ENCODE measurements at regions not wholly inside any gene's neighbourhood (a gene's known extent, or its start where the extent isn't known, plus 50 kb on each side); places are given as distances from the start of the nearest gene placed in this dataset.

GRCh38 chr1:14128096-14128495 is 428.1 kb downstream of the PRDM2 start:
- DNase-seq (ENCODE audit: low read depth), result no peak
- TF ChIP-seq CTCF (IDR thresholded peaks at IDR 0.05; ENCODE audit: low read length, missing control alignments), result no peak
- no peak overlapping the region for H3K4me3 ChIP-seq (replicated peaks; ENCODE audit: low read depth, low read length)

DNA sequence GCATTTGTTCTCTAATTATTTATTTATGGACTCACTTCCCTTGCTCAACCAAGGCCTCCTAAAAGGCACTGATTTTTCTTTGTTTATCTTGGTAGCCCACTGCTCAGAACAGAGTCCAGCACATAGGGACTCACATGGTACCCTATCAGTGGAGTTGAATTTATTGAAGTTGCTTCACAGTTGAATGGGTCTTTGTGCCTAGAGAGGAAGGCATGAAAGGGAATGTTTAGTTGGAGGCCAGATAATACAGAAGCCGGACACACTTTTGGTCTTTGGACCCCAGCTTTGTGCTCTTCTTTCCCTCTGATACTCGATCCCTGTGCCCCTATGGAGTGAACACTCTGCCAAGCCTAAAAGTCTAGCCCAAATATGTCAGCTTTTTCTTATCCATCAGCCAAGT is 429.0 kb downstream of the PRDM2 start:
- no peak overlapping the region for H3K4me3 ChIP-seq (replicated peaks; ENCODE audit: low read depth, low read length)
- TF ChIP-seq CTCF (IDR thresholded peaks at IDR 0.05; ENCODE audit: low read length, missing control alignments), result no peak
- DNase-seq (ENCODE audit: low read depth), result no peak

GRCh38 chr1:14135070-14135469 is 435.1 kb downstream of the PRDM2 start:
- no peak for DNase-seq (ENCODE audit: low read depth)
- no peak overlapping the region for H3K4me3 ChIP-seq (replicated peaks; ENCODE audit: low read depth, low read length)
- TF ChIP-seq CTCF (IDR thresholded peaks at IDR 0.05; ENCODE audit: low read length, missing control alignments), result no peak

DNA sequence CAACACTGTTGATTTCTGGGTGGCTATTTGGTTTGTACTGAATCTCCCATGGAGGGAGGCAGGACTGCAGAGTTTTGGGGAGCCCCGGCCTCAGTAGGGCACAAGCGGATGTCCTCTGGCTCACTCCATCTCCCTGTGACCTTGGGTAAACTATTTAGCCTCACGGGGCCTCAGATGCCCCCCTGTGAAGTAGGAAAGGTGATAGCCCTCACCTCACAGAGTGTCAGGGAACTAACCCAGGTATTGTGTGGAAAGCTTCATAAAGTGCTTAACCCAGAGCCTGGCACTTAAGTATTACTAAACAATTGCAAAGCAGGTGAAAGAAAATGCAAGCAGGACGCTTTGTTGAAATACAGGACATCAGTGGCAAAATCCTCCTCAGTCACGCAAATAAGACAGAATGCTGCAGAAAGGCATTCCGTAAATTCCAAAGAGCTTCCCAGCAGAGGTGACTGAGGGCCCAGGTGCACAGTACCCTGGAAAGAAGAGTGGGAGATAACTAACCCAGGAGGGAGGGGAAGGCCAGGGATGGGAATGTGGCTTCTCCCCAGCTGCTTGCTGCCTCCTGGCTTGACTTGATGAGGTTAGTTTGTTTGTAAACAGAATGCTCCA is 436.3 kb downstream of the PRDM2 start:
- no peak for TF ChIP-seq CTCF (IDR thresholded peaks at IDR 0.05; ENCODE audit: low read length, missing control alignments)

GRCh38 chr1:14136881-14137280 is 436.9 kb downstream of the PRDM2 start:
- no peak for DNase-seq (ENCODE audit: low read depth)
- no peak overlapping the region for H3K4me3 ChIP-seq (replicated peaks; ENCODE audit: low read depth, low read length)
- no peak for TF ChIP-seq CTCF (IDR thresholded peaks at IDR 0.05; ENCODE audit: low read length, missing control alignments)

More for the DNA sequence above, 436.3 kb downstream of the PRDM2 start:
- no peak overlapping the region for H3K4me3 ChIP-seq (replicated peaks; ENCODE audit: low read depth, low read length)
- no peak for DNase-seq (ENCODE audit: low read depth)

GRCh38 chr1:14137411-14138134 is 437.6 kb downstream of the PRDM2 start:
- H3K4me3 ChIP-seq (replicated peaks; ENCODE audit: low read depth, low read length), result no peak overlapping the region
- no peak for DNase-seq (ENCODE audit: low read depth)
- no peak for TF ChIP-seq CTCF (IDR thresholded peaks at IDR 0.05; ENCODE audit: low read length, missing control alignments)

DNA sequence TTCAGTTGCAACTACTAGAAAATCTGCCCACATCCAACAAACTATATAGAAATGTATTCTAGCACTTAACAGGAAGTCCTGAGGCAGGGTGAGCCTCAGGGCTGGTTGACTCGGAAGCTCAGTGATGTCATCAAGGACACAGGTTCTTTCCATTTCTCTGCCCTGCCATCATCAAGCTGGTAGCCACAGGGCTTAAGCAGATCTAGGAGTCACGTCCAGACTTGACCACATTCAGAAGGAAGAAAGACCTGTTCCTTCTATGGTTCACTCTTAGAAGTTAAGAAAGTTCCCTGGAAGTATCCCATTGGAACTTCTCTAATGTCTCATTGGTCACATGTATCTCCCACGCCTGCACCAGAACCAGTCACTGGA is 438.1 kb downstream of the PRDM2 start:
- TF ChIP-seq CTCF (IDR thresholded peaks at IDR 0.05; ENCODE audit: low read length, missing control alignments), result no peak
- DNase-seq (ENCODE audit: low read depth), result no peak
- no peak overlapping the region for H3K4me3 ChIP-seq (replicated peaks; ENCODE audit: low read depth, low read length)
